Kidney (tissue), 13 donors: ENCODE measurements at regions not wholly inside any gene's neighbourhood (a gene's known extent, or its start where the extent isn't known, plus 50 kb on each side); places are given as distances from the start of the nearest gene placed in this dataset.

ENCODE experiments used
- DNase-seq, 5 donors: peaks; one replicate each; pipeline ENCODE4 v3.0.0-alpha.2; 2013 to 2020
- FAIRE-seq: peaks from 2 replicates; lab custom pipeline; 2012; peaks lifted over from hg19 to GRCh38; lab: Jason Lieb, UNC
- H3K27ac ChIP-seq, 2 donors: one replicate each; pipeline ENCODE4 v1.7.0; 2013; ENCODE audit warnings: low read depth in 2 of 2, low read length in 2 of 2, inconsistent platforms in 1 of 2
- H3K27me3 ChIP-seq: one replicate; pipeline ENCODE4 v1.7.1; 2013; ENCODE audit warnings: low read length, inconsistent platforms; ENCODE audit not compliant: control insufficient read depth, insufficient read depth
- H3K36me3 ChIP-seq, 3 donors: one replicate each; pipeline versions ENCODE4 v1.7.0 to v1.7.1; 2013; ENCODE audit warnings: low read length in 3 of 3, control low read depth in 1 of 3, inconsistent platforms in 1 of 3; ENCODE audit not compliant: insufficient read depth in 3 of 3, control insufficient read depth in 2 of 3
- H3K4me1 ChIP-seq, 3 donors: one replicate each; pipeline versions ENCODE4 v1.7.0 to v1.7.1; 2013; ENCODE audit warnings: low read length in 3 of 3, inconsistent platforms in 1 of 3, low read depth in 1 of 3; ENCODE audit not compliant: control insufficient read depth in 2 of 3, insufficient read depth in 2 of 3
- H3K4me3 ChIP-seq, 3 donors: one replicate each; pipeline versions ENCODE4 v1.7.0 to v1.8.1; 2013; ENCODE audit warnings: low read length in 3 of 3, control low read depth in 1 of 3, inconsistent platforms in 1 of 3
- H3K9ac ChIP-seq, 3 donors: one replicate each; pipeline versions ENCODE4 v1.7.0 to v1.7.1; 2013; ENCODE audit warnings: low read length in 3 of 3, control low read depth in 1 of 3, inconsistent platforms in 1 of 3
- H3K9me3 ChIP-seq, 3 donors: one replicate each; pipeline versions ENCODE4 v1.7.0 to v1.7.1; 2013; ENCODE audit warnings: low read length in 3 of 3, control low read depth in 1 of 3, inconsistent platforms in 1 of 3; ENCODE audit not compliant: control insufficient read depth in 2 of 3, insufficient read depth in 1 of 3
- intact Hi-C: fragments of 100-400 bp; cut with DNase I; formaldehyde crosslinking; loops from one replicate; pipeline ENCODE4 v1.11.1; 2022
- TF ChIP-seq, protein P1 (sequence below): IDR thresholded peaks from 3 replicates; pipeline ENCODE4 v1.5.1; 2012; ENCODE audit warnings: mild to moderate bottlenecking, moderate library complexity, borderline replicate concordance; ENCODE audit not compliant: insufficient read depth; ENCODE audit errors: extremely low read depth
- donor health status: control.
- donor health status: control.
- donor health status: control.
- donor health status: control.
- donor health status: control.
- donor health status: DM: yes; HTN: yes; CAD: no.
- donor health status: Normal renal cell carcinoma (clear cell type).

DNA sequence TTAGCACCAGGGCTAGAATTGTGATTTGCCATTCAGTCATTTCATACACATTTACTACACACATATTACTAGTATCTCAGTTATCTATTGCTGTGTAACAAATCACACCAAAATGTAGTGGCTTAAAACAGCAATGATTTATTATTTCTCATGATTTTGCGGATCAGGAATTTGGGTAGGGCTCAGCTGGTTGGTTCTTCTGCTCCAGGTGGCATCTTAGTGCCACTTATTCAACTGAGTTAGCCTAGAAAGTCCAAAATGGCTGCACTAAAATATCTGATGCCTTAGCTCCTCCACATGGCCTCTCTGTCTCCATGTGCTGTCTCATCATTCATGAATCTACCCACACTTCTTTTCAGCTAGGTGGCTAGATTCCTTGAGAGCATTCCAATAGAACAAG lies 107.1 kb downstream of the ZFP36L2 start:
- Histone ChIP-seq H3K9me3 (peaks cover 0 to 10% (median 0%) of the 10 kb centered on the region in 3 donors), H3K27ac (no peak overlapping the region), H3K27me3 (no peaks in the 10 kb centered on the region), H3K36me3 (no peaks in the 10 kb centered on the region), H3K4me1 (peaks cover 0 to 3% (median 0%) of the 10 kb centered on the region in 3 donors), H3K9ac (no peak overlapping the region), H3K4me3 (no peak overlapping the region)
- DNase-seq (no peak), FAIRE-seq (no peak)
- intact Hi-C loops, result no loop called here
- TF ChIP-seq, protein P1, sequence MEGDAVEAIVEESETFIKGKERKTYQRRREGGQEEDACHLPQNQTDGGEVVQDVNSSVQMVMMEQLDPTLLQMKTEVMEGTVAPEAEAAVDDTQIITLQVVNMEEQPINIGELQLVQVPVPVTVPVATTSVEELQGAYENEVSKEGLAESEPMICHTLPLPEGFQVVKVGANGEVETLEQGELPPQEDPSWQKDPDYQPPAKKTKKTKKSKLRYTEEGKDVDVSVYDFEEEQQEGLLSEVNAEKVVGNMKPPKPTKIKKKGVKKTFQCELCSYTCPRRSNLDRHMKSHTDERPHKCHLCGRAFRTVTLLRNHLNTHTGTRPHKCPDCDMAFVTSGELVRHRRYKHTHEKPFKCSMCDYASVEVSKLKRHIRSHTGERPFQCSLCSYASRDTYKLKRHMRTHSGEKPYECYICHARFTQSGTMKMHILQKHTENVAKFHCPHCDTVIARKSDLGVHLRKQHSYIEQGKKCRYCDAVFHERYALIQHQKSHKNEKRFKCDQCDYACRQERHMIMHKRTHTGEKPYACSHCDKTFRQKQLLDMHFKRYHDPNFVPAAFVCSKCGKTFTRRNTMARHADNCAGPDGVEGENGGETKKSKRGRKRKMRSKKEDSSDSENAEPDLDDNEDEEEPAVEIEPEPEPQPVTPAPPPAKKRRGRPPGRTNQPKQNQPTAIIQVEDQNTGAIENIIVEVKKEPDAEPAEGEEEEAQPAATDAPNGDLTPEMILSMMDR, result no peak

DNA sequence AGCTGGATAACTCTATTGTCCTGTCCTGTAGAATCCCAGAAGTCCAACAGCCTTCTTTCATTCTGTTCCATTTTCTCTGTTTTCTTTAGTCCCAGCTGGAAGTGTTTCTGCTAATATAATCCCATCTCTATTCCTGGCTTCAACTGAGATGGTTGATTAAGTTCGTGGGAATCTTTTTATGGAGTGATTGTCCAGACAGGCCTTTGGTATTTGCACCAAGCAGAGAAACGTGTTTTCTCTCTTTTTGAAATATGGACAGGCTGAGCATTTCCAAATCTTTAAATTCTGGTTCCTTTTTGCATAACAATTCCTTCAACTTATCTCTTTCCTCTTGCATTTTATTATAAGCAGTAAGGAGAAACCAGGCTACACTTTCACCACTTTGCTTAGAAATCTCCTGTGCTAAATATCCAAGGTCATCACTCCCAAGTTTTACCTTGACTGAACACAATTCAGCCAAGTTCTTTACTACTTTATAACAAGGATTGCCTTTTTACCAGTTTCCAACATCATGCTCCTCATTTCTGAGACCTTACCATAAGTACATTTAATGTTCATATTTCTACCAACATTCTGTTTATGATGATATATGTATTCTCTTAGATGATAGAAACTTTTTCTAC lies 108.8 kb downstream of the ZFP36L2 start:
- H3K27ac ChIP-seq, result no peak overlapping the region
- H3K9me3 ChIP-seq, result peaks cover 0 to 10% (median 0%) of the 10 kb centered on the region in 3 donors
- TF ChIP-seq, protein P1, result no peak
- intact Hi-C loops, result no loop called here
- no peaks in the 10 kb centered on the region for H3K36me3 ChIP-seq
- no peak overlapping the region for H3K9ac ChIP-seq
- H3K4me1 ChIP-seq, result no peaks in the 10 kb centered on the region
- FAIRE-seq (no peak), DNase-seq (no peak)
- no peak overlapping the region for H3K4me3 ChIP-seq
- H3K27me3 ChIP-seq, result no peaks in the 10 kb centered on the region

DNA sequence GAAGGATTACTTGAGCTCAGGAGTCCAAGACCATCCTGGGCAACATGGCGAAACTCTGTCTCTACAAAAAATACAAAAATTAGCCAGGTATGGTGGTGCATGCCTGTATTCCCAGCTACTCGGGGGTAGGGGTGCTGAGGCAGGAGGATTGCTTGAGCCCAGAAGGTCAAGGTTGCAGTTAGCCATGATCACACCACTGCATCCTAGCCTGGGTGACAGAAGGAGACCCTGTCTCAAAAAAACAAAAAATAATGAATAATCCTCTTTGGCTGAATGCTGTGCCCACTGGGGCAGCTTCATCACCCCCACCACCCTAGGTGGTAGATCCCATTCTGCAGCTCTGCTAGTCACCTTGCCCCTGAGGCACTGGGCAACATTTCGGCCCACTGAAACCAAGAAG lies 109.4 kb downstream of the ZFP36L2 start:
- Histone ChIP-seq H3K9ac (no peak overlapping the region), H3K36me3 (no peaks in the 10 kb centered on the region), H3K27ac (no peak overlapping the region), H3K4me1 (no peaks in the 10 kb centered on the region), H3K9me3 (peaks cover 0 to 10% (median 0%) of the 10 kb centered on the region in 3 donors), H3K4me3 (no peak overlapping the region), H3K27me3 (no peaks in the 10 kb centered on the region)
- no peak for DNase-seq
- TF ChIP-seq, protein P1, result no peak
- intact Hi-C loops, result no loop called here
- no peak for FAIRE-seq

DNA sequence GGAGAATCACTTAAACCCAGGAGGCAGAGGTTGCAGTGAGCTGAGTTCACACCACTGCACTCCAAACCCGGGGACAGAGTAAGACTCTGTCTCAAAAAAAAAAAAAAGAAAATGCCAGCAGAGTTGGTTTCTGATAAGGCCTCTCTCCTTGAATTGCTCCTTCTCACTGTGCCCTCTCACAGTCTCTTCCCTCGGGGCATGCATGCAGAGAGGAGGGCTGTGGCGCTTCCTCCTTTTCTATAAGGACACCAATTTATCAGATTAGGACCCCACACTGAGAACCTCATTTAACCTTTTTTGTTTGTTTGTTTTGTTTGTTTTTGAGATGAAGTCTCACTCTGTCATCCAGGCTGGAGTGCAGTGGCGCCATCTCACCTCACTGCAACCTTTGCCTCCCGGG lies 110.5 kb downstream of the ZFP36L2 start:
- H3K4me1 ChIP-seq, result no peaks in the 10 kb centered on the region
- no peak overlapping the region for H3K9ac ChIP-seq
- no peak overlapping the region for H3K27ac ChIP-seq
- H3K36me3 ChIP-seq, result no peaks in the 10 kb centered on the region
- TF ChIP-seq, protein P1, result no peak
- intact Hi-C loops, result no loop called here
- no peaks in the 10 kb centered on the region for H3K27me3 ChIP-seq
- H3K4me3 ChIP-seq, result no peak overlapping the region
- H3K9me3 ChIP-seq, result peaks cover 0 to 10% (median 0%) of the 10 kb centered on the region in 3 donors
- FAIRE-seq, result no peak
- DNase-seq, result peak in 1 of 5 donors; percentile 8
